ENCODE measurements at regions not wholly inside any gene's neighbourhood (a gene's known extent, or its start where the extent isn't known, plus 50 kb on each side); places are given as distances from the start of the nearest gene placed in this dataset.

GRCh38 chr14:101456246-101457175 lies 104.8 kb upstream of the DIO3 start:
- TF ChIP-seq CTCF (IDR thresholded peaks at IDR 0.05) (no peak), POLR2AphosphoS5 (IDR thresholded peaks at IDR 0.05) (no peak)
